NCI-H446 (cell line): ENCODE measurements at regions not wholly inside any gene's neighbourhood (a gene's known extent, or its start where the extent isn't known, plus 50 kb on each side); places are given as distances from the start of the nearest gene placed in this dataset.
"Not testable (repeated sequence)": the region's sequence is repeated elsewhere in the genome, so short reads cannot be mapped to it uniquely, and the experiment has no call there.

Source experiments
- DNase-seq, 2 experiments: peaks; one replicate each; lab custom pipeline; 2025; lab: John Stamatoyannopoulos, UW

GRCh38 chr5:101505891-101506570 is 602.9 kb upstream of the ST8SIA4 start:
- no peak for DNase-seq

- DNase-seq, result no peak
Measured at GRCh38 chr5:101482931-101483330, 579.8 kb upstream of the ST8SIA4 start.

- DNase-seq, result no peak
Measured at GRCh38 chr5:101473483-101473882, 570.4 kb upstream of the ST8SIA4 start.

- no peak for DNase-seq
Measured at GRCh38 chr5:101461455-101461854, 558.4 kb upstream of the ST8SIA4 start.

GRCh38 chr5:101458587-101458986 is 555.5 kb upstream of the ST8SIA4 start:
- no peak for DNase-seq

GRCh38 chr5:101455851-101456250 is 552.8 kb upstream of the ST8SIA4 start:
- DNase-seq, result no peak

GRCh38 chr5:101455048-101455447 is 552.0 kb upstream of the ST8SIA4 start:
- DNase-seq, result no peak

- not testable (repeated sequence) for DNase-seq
Measured at GRCh38 chr5:101442281-101442680, 539.2 kb upstream of the ST8SIA4 start.

GRCh38 chr5:101440173-101440572 is 537.1 kb upstream of the ST8SIA4 start:
- DNase-seq, result no peak

- no peak for DNase-seq
Measured at GRCh38 chr5:101437351-101437750, 534.3 kb upstream of the ST8SIA4 start.

- DNase-seq, result no peak
Measured at GRCh38 chr5:101435768-101436167, 532.7 kb upstream of the ST8SIA4 start.

- no peak for DNase-seq
Measured at GRCh38 chr5:101431201-101431600, 528.1 kb upstream of the ST8SIA4 start.

GRCh38 chr5:101430551-101430950 is 527.5 kb upstream of the ST8SIA4 start:
- no peak for DNase-seq

- DNase-seq, result no peak
Measured at GRCh38 chr5:101429241-101429640, 526.2 kb upstream of the ST8SIA4 start.

GRCh38 chr5:101425339-101425859 is 522.3 kb upstream of the ST8SIA4 start:
- no peak for DNase-seq

GRCh38 chr5:101424530-101425175 is 521.6 kb upstream of the ST8SIA4 start:
- no peak for DNase-seq

- DNase-seq, result no peak
Measured at GRCh38 chr5:101418713-101419118, 515.6 kb upstream of the ST8SIA4 start.

GRCh38 chr5:101404531-101404930 is 501.4 kb upstream of the ST8SIA4 start:
- no peak for DNase-seq

GRCh38 chr5:101393795-101394450 is 490.8 kb upstream of the ST8SIA4 start:
- peak in 1 of 2 experiments; percentile 44 for DNase-seq

GRCh38 chr5:101390151-101390908 is 487.2 kb upstream of the ST8SIA4 start:
- peak; percentile 34 to 60 for DNase-seq

- no peak for DNase-seq
Measured at GRCh38 chr5:101385276-101385675, 482.2 kb upstream of the ST8SIA4 start.

GRCh38 chr5:101370181-101370580 is 467.1 kb upstream of the ST8SIA4 start:
- DNase-seq, result no peak
